ENCODE measurements at regions not wholly inside any gene's neighbourhood (a gene's known extent, or its start where the extent isn't known, plus 50 kb on each side); places are given as distances from the start of the nearest gene placed in this dataset.
"Not testable (repeated sequence)": the region's sequence is repeated elsewhere in the genome, so short reads cannot be mapped to it uniquely, and the experiment has no call there.

DNA sequence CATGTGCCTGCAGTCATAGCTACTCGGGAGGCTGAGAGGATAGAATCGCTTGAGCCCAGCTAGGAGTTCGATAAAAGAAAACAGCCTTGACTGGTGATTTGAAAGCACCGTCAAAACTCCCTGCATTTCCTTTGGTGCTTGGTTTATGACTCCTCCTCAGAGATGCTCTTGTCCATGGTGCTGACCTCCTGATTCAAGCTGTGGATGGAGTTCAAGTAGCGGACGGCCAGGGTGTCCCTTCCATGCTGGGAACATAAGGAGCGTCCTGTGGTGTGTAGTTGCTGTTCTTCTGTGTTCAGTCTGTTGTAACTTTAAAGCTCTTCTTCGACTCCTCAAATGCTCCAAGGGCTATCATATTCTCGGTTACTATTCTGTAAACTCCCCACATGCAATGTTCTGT is 382.5 kb upstream of the KIAA1217 start:
- DNase-seq (ENCODE audit: extremely low read depth in 1 of 11, low read depth in 9 of 11, low spot score in 4 of 11) = peak; percentile 42 to 82 (median 58)

DNA sequence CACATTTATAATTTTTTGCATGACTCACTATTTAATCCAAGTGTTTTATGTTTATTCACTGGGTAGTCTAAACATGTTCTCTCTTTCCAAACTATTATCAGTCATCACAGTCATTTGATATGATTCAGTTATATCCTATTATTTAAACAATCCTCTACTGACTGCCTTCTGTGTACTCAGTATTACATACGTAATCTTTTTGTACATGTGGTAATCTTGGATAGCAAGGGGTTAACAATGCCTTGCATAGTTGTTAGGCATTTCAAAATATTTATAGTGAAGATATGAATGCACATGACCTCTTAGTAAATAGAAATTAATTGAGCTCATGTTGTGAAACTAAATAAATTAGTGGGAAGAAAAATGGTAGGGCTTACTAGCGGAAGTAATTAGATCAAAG is 379.4 kb upstream of the KIAA1217 start:
- DNase-seq (ENCODE audit: extremely low read depth in 1 of 11, low read depth in 9 of 11, low spot score in 4 of 11) = no peak

DNA sequence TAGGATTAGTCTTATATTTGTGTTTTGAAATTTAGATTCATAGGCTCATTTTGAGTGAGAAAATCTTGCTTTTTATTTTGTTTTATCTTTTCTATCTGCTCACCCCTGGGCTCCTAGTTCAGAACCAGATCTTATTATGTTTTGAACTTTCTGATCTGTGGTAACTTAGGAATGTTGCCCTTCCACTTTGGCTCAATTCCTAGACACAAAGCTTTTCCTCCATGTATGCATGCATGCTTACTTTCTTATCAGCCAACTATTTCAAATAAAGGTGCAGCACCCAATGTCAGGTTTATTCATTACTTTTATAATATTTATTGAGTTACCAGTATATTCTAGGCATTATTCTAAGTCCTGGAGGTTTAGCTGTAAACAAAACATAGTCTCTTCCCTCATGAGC is 374.8 kb upstream of the KIAA1217 start:
- DNase-seq (ENCODE audit: extremely low read depth in 1 of 11, low read depth in 9 of 11, low spot score in 4 of 11) = no peak

DNA sequence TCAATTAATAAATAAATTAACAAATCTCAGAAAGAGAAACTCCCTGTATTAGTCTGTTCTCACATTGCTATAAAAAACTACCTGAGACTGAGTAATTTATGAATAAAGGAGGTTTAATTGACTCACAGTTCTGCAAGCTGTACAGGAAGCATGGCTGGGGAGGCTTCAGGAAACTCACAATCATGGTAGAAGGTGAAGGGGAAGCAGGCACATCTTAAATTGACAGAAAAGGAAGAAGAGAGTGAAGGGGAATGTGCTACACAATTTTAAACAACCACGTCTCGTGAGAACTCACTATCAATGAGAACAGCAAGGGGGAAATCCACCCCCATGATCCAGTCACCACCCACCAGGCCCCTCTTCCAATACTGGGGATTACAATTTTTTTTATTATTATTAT is 358.3 kb upstream of the KIAA1217 start:
- DNase-seq (ENCODE audit: extremely low read depth in 1 of 11, low read depth in 9 of 11, low spot score in 4 of 11) = no peak

GRCh38 chr10:23859598-23859997 is 349.3 kb upstream of the KIAA1217 start:
- peak in 8 of 11 donors; percentile 22 to 58 (median 50) for DNase-seq (ENCODE audit: extremely low read depth in 1 of 11, low read depth in 9 of 11, low spot score in 4 of 11)

- DNase-seq (ENCODE audit: extremely low read depth in 1 of 11, low read depth in 9 of 11, low spot score in 4 of 11) = no peak
These were observed 344.2 kb upstream of the KIAA1217 start for GRCh38 chr10:23864631-23865147.

DNA sequence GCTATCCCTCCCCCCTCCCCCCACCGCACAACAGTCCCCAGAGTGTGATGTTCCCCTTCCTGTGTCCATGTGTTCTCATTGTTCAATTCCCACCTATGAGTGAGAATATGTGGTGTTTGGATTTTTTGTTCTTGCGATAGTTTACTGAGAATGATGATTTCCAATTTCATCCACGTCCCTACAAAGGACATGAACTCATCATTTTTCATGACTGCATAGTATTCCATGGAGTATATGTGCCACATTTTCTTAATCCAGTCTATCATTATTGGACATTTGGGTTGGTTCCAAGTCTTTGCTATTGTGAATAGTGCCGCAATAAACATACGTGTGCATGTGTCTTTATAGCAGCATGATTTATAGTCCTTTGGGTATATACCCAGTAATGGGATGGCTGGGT is 342.0 kb upstream of the KIAA1217 start:
- DNase-seq (ENCODE audit: extremely low read depth in 1 of 11, low read depth in 9 of 11, low spot score in 4 of 11) = not testable (repeated sequence)

- DNase-seq (ENCODE audit: extremely low read depth in 1 of 11, low read depth in 9 of 11, low spot score in 4 of 11) = no peak
These were observed 340.8 kb upstream of the KIAA1217 start for GRCh38 chr10:23868121-23868520.

GRCh38 chr10:23869548-23869947 is 339.4 kb upstream of the KIAA1217 start:
- no peak for DNase-seq (ENCODE audit: extremely low read depth in 1 of 11, low read depth in 9 of 11, low spot score in 4 of 11)

DNA sequence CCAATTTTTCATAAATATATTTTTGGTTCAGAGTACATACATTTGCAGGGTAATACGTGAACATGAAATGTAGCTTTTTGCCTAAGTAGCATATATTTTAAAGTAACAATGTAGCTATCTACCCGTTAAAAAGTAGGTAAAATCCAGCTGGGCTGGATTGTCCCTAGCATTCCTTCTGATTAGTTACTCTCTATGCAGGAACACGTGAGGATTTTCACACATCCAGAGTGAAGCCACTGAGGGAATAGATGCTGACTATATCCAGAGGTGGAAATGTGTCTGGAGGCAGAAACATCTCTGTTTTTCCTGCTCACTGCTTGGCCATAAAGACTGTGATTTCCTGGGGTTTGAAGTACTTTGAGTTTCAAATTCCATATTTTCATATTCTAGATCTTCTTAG is 338.9 kb upstream of the KIAA1217 start:
- DNase-seq (ENCODE audit: extremely low read depth in 1 of 11, low read depth in 9 of 11, low spot score in 4 of 11) = no peak

DNA sequence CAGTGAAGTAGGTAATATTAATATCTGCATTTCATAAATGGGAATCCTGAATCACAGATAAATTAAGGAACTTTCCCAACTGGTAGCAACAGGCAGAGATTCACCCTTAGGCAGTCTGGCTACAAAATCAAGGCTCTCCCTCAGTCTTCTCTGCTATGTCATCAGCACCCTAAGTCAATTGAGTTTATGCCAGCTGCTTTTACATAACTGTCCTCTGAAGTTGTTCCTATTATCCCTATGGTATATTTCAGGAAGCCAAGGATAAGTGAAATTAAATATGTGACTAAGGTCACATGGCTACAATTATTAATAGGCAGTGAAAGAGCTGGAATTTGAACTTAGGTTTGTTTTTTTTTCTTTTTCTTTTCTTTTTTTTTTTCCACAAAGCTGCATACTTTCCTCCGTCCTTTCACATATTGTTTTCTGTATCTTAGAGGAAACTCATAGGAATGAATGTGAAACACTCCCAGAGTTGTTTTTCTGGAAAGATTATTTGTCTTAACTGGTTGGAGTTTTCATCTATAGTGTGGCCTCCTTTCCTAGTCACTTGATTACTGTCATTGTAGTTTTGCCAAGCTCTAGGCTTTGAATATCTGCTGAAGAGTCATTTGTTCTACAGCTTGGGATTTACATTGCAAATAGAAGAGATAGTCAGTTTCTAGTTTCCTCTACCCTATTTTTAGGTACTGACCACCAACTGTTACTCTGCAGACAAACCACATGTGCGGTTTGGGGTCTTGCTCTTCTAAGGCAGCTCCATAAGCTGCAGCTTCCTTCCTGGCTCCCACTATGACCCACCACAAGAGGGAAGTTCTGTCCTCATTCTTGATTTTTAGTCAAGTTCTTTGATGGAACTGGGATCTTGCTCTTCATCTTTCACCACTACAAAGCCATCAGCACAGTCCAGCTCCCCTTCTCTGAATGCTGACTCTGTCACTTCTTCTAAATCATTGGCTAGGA is 338.0 kb upstream of the KIAA1217 start:
- DNase-seq (ENCODE audit: extremely low read depth in 1 of 11, low read depth in 9 of 11, low spot score in 4 of 11) = peak in 1 of 11 donors; percentile 14

- DNase-seq (ENCODE audit: extremely low read depth in 1 of 11, low read depth in 9 of 11, low spot score in 4 of 11) = no peak
These were observed 336.6 kb upstream of the KIAA1217 start for GRCh38 chr10:23872290-23872689.

- DNase-seq (ENCODE audit: extremely low read depth in 1 of 11, low read depth in 9 of 11, low spot score in 4 of 11) = no peak
These were observed 331.1 kb upstream of the KIAA1217 start for GRCh38 chr10:23877791-23878320.

DNA sequence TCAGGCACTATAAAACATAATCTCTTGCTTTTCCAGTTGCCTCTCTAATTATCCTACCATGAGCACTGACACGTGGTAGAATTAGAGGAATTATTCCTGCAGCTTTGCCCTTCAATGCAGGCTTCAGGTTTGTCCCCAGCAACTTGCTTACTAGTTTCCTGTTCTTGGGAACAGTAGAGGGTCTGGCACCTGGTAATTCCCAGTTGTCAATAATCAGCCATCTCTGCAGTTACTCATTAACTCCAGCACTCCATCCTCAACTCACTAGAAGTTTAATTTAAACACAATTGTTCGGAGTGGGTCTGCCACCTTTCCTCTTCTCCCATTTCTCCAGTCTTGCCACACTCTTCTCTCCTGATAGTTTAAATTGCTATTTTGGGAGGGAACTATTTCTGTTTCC is 324.3 kb upstream of the KIAA1217 start:
- DNase-seq (ENCODE audit: extremely low read depth in 1 of 11, low read depth in 9 of 11, low spot score in 4 of 11) = peak in 3 of 11 donors; percentile 49 to 52 (median 51)

DNA sequence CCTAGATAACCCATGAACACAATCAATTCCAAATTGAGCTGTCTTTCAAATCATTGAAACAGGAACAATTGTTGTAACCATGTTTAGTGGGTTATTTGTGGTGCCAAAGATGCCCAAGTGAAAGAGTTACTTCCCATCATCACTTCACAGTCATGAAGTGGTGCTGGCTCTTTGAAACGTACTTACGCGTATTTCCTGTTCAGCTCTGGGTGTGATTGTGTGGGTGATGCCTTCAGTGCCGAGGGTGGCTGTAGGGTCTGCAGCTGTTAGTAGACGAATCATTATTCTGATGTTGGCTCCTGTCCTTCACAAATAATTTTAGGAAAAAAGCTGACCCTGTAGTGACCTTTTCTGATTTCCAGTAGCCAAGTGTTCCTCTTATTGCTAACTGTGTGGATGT is 323.1 kb upstream of the KIAA1217 start:
- no peak for DNase-seq (ENCODE audit: extremely low read depth in 1 of 11, low read depth in 9 of 11, low spot score in 4 of 11)

DNA sequence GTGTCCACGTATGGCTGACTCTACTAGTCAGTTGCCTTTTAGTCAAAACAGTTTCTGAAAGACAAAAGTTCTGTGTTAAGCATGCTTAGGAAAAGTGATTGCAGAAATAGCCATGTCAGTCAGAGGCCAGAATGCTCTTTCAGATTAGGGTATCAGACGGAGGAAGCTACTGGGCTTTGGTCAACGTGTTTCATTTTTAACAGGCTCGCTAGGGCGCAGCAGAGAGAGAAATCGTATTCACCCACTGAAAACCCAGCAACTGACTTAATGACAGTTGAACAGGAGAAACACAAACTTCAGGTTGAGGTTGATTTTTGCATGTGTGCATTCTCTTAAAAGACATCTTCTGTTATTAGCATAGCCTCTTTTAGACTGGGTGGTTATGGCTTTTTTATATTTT is 322.6 kb upstream of the KIAA1217 start:
- DNase-seq (ENCODE audit: extremely low read depth in 1 of 11, low read depth in 9 of 11, low spot score in 4 of 11) = no peak

DNA sequence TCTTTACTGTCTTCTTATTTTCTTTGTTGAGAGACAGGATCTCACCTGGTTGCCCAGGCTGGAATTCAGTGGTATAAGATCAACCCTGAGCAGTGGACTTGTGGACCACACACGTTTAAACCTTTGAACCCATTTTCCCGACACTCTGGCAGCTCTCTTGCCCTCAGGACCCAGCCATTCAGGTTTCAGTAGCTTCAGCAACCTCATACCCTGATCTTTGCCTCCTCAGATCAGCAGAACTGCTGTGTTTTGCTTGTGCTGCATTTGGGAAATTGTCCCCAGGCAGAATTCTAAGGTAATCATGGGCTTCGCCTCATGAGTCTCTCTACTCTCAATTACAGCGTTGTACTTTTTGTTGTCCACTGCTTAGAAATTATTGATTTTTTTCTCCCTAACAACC is 317.6 kb upstream of the KIAA1217 start:
- no peak for DNase-seq (ENCODE audit: extremely low read depth in 1 of 11, low read depth in 9 of 11, low spot score in 4 of 11)

DNA sequence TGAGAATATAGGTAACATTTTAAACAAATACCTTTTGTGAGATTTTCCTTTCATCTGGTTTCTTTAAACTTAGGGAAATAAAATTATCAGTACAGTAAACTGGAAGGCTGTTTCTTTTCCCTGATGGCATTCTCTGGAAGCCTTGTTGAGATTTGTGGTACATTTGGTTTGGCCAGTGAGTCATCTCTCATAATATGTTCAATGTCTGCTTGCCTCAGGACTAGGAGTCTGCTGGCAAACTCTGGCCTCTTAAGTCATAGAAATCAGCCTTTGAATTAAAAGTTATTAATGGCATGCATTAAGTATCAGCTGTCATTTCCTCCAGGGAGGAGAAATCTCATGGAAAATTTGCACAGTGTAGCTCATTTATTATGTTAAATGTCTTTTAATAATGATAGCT is 316.6 kb upstream of the KIAA1217 start:
- no peak for DNase-seq (ENCODE audit: extremely low read depth in 1 of 11, low read depth in 9 of 11, low spot score in 4 of 11)

DNA sequence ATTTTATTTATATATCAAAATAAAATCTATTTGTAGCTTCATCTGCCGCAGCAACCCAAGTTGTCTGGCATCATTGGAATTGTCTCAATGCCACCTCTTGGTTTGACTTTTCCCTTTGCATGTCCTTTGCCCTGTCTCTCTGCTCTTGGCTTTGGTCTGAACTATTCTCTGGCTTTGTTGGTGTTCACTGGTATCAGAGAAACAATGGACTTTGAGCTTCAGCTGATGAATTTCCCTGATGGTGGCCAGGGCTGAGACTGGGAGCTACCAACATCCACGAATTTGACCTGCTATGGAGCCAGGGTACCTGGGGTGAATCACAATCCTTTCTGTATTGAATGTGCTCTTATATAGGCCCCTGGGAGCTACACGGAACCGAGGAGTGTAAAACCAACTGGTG is 311.7 kb upstream of the KIAA1217 start:
- DNase-seq (ENCODE audit: extremely low read depth in 1 of 11, low read depth in 9 of 11, low spot score in 4 of 11) = no peak

- no peak for DNase-seq (ENCODE audit: extremely low read depth in 1 of 11, low read depth in 9 of 11, low spot score in 4 of 11)
These were observed 311.1 kb upstream of the KIAA1217 start for GRCh38 chr10:23897861-23898260.
